ENCODE measurements at regions not wholly inside any gene's neighbourhood (a gene's known extent, or its start where the extent isn't known, plus 50 kb on each side); places are given as distances from the start of the nearest gene placed in this dataset.

DNA sequence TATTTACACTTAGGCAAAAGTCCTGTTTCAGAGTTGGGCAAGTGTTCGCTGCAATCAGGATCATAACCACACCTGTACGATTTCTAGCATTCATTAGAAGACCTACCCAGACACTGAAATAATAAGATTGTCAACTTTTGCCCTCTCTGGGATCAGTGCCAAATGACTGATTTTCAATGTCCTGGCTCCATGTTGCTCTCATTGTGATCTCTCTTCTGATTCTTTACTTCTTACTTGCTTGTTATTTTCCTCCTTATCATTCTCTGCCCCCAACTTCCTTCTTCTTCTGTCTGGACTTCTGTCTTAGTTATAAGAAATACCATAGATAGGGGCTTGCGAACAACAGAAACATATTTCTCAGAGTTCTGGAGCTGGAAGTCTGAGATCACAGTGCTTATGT is 94.4 kb upstream of the BMP2 start:
- Histone ChIP-seq H3K4me2 (ENCODE audit: low read length) (no peak overlapping the region), H3K36me3 (ENCODE audit: control insufficient read depth, low read length) (no peaks in the 10 kb centered on the region), H3K4me1 (ENCODE audit: control insufficient read depth, low read length) (no peaks in the 10 kb centered on the region), H3F3A (ENCODE audit: control insufficient read depth, insufficient read depth) (no peaks in the 10 kb centered on the region), H3K27me3 (ENCODE audit: control insufficient read depth, low read length) (no peaks in the 10 kb centered on the region), H3K27ac (ENCODE audit: low read depth, low read length) (no peak overlapping the region), H4K20me1 (ENCODE audit: control insufficient read depth, insufficient read depth, low read depth, low read length) (no peaks in the 10 kb centered on the region), H3K9me3 (ENCODE audit: control insufficient read depth, insufficient read depth, low read length) (no peaks in the 10 kb centered on the region), H3K9me2 (replicated peaks; ENCODE audit: control insufficient read depth, low read length) (no peaks in the 10 kb centered on the region), H3K4me3 (ENCODE audit: low read length) (no peak overlapping the region), H3K79me2 (ENCODE audit: control insufficient read depth, low read length) (no peaks in the 10 kb centered on the region)
- TF ChIP-seq EZH2phosphoT487 (IDR thresholded peaks at IDR 0.05; ENCODE audit: borderline replicate concordance, low read length) = no peak
- TF ChIP-seq, protein P1, sequence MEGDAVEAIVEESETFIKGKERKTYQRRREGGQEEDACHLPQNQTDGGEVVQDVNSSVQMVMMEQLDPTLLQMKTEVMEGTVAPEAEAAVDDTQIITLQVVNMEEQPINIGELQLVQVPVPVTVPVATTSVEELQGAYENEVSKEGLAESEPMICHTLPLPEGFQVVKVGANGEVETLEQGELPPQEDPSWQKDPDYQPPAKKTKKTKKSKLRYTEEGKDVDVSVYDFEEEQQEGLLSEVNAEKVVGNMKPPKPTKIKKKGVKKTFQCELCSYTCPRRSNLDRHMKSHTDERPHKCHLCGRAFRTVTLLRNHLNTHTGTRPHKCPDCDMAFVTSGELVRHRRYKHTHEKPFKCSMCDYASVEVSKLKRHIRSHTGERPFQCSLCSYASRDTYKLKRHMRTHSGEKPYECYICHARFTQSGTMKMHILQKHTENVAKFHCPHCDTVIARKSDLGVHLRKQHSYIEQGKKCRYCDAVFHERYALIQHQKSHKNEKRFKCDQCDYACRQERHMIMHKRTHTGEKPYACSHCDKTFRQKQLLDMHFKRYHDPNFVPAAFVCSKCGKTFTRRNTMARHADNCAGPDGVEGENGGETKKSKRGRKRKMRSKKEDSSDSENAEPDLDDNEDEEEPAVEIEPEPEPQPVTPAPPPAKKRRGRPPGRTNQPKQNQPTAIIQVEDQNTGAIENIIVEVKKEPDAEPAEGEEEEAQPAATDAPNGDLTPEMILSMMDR (IDR thresholded peaks at IDR 0.05; ENCODE audit: low read depth, low read length, poor library complexity, severe bottlenecking) = no peak

DNA sequence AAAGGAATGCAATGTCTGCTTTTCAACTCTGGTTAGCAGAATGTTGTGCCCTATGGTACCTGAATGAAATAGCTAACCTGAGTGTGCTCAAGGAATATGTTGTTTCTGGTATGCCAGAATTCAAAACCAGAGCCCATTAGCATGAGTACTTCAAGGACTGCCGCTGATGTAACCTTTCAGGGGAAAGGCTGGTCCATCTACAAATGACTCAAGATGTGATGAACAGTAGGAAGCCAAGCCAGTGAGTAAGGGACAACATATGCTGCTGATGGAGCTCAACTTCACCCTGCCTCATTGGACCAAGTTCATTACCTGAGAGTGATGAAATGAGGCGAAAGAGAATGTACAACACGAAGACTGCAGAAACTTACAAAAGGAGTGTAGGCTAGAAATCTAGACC is 95.7 kb upstream of the BMP2 start:
- H4K20me1 ChIP-seq (ENCODE audit: control insufficient read depth, insufficient read depth, low read depth, low read length) = no peaks in the 10 kb centered on the region
- H3K27me3 ChIP-seq (ENCODE audit: control insufficient read depth, low read length) = no peaks in the 10 kb centered on the region
- TF ChIP-seq, protein P1 (IDR thresholded peaks at IDR 0.05; ENCODE audit: low read depth, low read length, poor library complexity, severe bottlenecking) = no peak
- TF ChIP-seq EZH2phosphoT487 (IDR thresholded peaks at IDR 0.05; ENCODE audit: borderline replicate concordance, low read length) = no peak
- no peak overlapping the region for H3K4me2 ChIP-seq (ENCODE audit: low read length)
- no peaks in the 10 kb centered on the region for H3K79me2 ChIP-seq (ENCODE audit: control insufficient read depth, low read length)
- H3K4me3 ChIP-seq (ENCODE audit: low read length) = no peak overlapping the region
- H3F3A ChIP-seq (ENCODE audit: control insufficient read depth, insufficient read depth) = no peaks in the 10 kb centered on the region
- H3K36me3 ChIP-seq (ENCODE audit: control insufficient read depth, low read length) = no peaks in the 10 kb centered on the region
- H3K9me3 ChIP-seq (ENCODE audit: control insufficient read depth, insufficient read depth, low read length) = no peaks in the 10 kb centered on the region
- no peaks in the 10 kb centered on the region for H3K9me2 ChIP-seq (replicated peaks; ENCODE audit: control insufficient read depth, low read length)
- no peaks in the 10 kb centered on the region for H3K4me1 ChIP-seq (ENCODE audit: control insufficient read depth, low read length)
- no peak overlapping the region for H3K27ac ChIP-seq (ENCODE audit: low read depth, low read length)

DNA sequence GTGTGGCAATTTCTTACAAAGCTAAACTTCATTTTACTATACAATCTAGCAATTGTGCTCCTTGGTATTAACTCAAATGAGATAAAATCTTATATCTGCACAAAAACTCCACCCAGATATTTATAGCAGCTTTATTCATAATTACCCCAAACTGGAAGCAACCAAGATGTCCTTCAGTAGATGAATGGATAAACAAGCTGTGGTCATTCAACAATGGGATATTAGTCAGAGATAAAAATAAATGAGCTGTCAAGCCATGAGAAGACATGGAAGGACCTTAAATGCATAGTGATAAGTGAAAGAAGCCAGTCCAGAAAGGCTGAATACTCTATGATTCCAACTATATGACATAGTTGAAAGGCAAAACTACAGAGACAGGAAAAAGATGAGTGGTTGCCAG is 98.9 kb upstream of the BMP2 start:
- H3K4me1 ChIP-seq (ENCODE audit: control insufficient read depth, low read length) = no peaks in the 10 kb centered on the region
- H3K27ac ChIP-seq (ENCODE audit: low read depth, low read length) = no peak overlapping the region
- H3K27me3 ChIP-seq (ENCODE audit: control insufficient read depth, low read length) = no peaks in the 10 kb centered on the region
- H3K9me3 ChIP-seq (ENCODE audit: control insufficient read depth, insufficient read depth, low read length) = no peaks in the 10 kb centered on the region
- H4K20me1 ChIP-seq (ENCODE audit: control insufficient read depth, insufficient read depth, low read depth, low read length) = no peaks in the 10 kb centered on the region
- no peak overlapping the region for H3K4me2 ChIP-seq (ENCODE audit: low read length)
- no peaks in the 10 kb centered on the region for H3K79me2 ChIP-seq (ENCODE audit: control insufficient read depth, low read length)
- no peak overlapping the region for H3K4me3 ChIP-seq (ENCODE audit: low read length)
- no peaks in the 10 kb centered on the region for H3F3A ChIP-seq (ENCODE audit: control insufficient read depth, insufficient read depth)
- no peaks in the 10 kb centered on the region for H3K36me3 ChIP-seq (ENCODE audit: control insufficient read depth, low read length)
- TF ChIP-seq, protein P1 (IDR thresholded peaks at IDR 0.05; ENCODE audit: low read depth, low read length, poor library complexity, severe bottlenecking) = no peak
- no peak for TF ChIP-seq EZH2phosphoT487 (IDR thresholded peaks at IDR 0.05; ENCODE audit: borderline replicate concordance, low read length)
- H3K9me2 ChIP-seq (replicated peaks; ENCODE audit: control insufficient read depth, low read length) = no peaks in the 10 kb centered on the region
